ENCODE measurements at regions not wholly inside any gene's neighbourhood (a gene's known extent, or its start where the extent isn't known, plus 50 kb on each side); places are given as distances from the start of the nearest gene placed in this dataset.

- Histone ChIP-seq H3K9me1 (ENCODE audit: control insufficient read depth, extremely low read depth, insufficient read depth, low read length) (no peaks in the 10 kb centered on the region), H3K27me3 (ENCODE audit: control insufficient read depth, extremely low read depth, insufficient read depth, low read length) (no peaks in the 10 kb centered on the region), H3K9me3 (ENCODE audit: control insufficient read depth, low read depth, low read length) (no peaks in the 10 kb centered on the region), H3K9ac (ENCODE audit: control insufficient read depth, extremely low read depth, insufficient read depth, low read length) (no peak overlapping the region), H3K4me1 (ENCODE audit: control insufficient read depth, extremely low read depth, insufficient read depth, low read length) (no peaks in the 10 kb centered on the region), H3K27ac (ENCODE audit: control insufficient read depth, insufficient read depth, low read length) (no peak overlapping the region), H3K4me2 (ENCODE audit: control insufficient read depth, extremely low read depth, insufficient read depth, low read depth, low read length) (no peak overlapping the region), H3K79me2 (ENCODE audit: control insufficient read depth, insufficient read depth, low read length) (no peaks in the 10 kb centered on the region), H2AFZ (ENCODE audit: control insufficient read depth, low read length) (no peak overlapping the region), H3K4me3 (ENCODE audit: control insufficient read depth in 2 of 3, extremely low read depth in 1 of 3, insufficient read depth in 2 of 3, low read depth in 1 of 3, low read length in 3 of 3) (no peak overlapping the region), H3K36me3 (ENCODE audit: control insufficient read depth in 2 of 2, extremely low read depth in 1 of 2, insufficient read depth in 2 of 2, low read length in 2 of 2) (no peaks in the 10 kb centered on the region), H4K20me1 (ENCODE audit: control insufficient read depth, extremely low read depth, insufficient read depth, low read length) (no peaks in the 10 kb centered on the region)
- FAIRE-seq (no peak), DNase-seq (ENCODE audit: low read depth, low spot score) (no peak)
- dilution Hi-C loops (cut with MboI; ENCODE audit: extremely low pct_ligation_motif_present, low sequenced_read_pairs), result no loop called here
- TF ChIP-seq EZH2 (IDR thresholded peaks at IDR 0.05; ENCODE audit: low read length) (no peak), CTCF (optimal IDR thresholded peaks at IDR 0.05 in 1 of 3, IDR thresholded peaks at IDR 0.05 in 1 of 3, conservative IDR thresholded peaks at IDR 0.05 in 1 of 3; ENCODE audit: extremely low read depth in 1 of 3, insufficient read depth in 2 of 3, low read length in 3 of 3) (peak in 1 of 3 experiments; percentile 32)
Observed at GRCh38 chr2:53040536-53041229, 726.9 kb upstream of the CHAC2 start.

GRCh38 chr2:53036196-53036595 is 731.4 kb upstream of the CHAC2 start:
- no peak overlapping the region for H3K27ac ChIP-seq (ENCODE audit: control insufficient read depth, insufficient read depth, low read length)
- dilution Hi-C loops (cut with MboI; ENCODE audit: extremely low pct_ligation_motif_present, low sequenced_read_pairs), result no loop called here
- H3K4me2 ChIP-seq (ENCODE audit: control insufficient read depth, extremely low read depth, insufficient read depth, low read depth, low read length), result no peak overlapping the region

More at GRCh38 chr2:53036196-53036595, 731.4 kb upstream of the CHAC2 start:
- Histone ChIP-seq H2AFZ (ENCODE audit: control insufficient read depth, low read length) (no peak overlapping the region), H3K9ac (ENCODE audit: control insufficient read depth, extremely low read depth, insufficient read depth, low read length) (no peak overlapping the region), H4K20me1 (ENCODE audit: control insufficient read depth, extremely low read depth, insufficient read depth, low read length) (no peaks in the 10 kb centered on the region), H3K4me3 (ENCODE audit: control insufficient read depth in 2 of 3, extremely low read depth in 1 of 3, insufficient read depth in 2 of 3, low read depth in 1 of 3, low read length in 3 of 3) (no peak overlapping the region), H3K27me3 (ENCODE audit: control insufficient read depth, extremely low read depth, insufficient read depth, low read length) (no peaks in the 10 kb centered on the region), H3K9me3 (ENCODE audit: control insufficient read depth, low read depth, low read length) (no peaks in the 10 kb centered on the region), H3K36me3 (ENCODE audit: control insufficient read depth in 2 of 2, extremely low read depth in 1 of 2, insufficient read depth in 2 of 2, low read length in 2 of 2) (no peaks in the 10 kb centered on the region), H3K9me1 (ENCODE audit: control insufficient read depth, extremely low read depth, insufficient read depth, low read length) (no peaks in the 10 kb centered on the region), H3K79me2 (ENCODE audit: control insufficient read depth, insufficient read depth, low read length) (no peaks in the 10 kb centered on the region), H3K4me1 (ENCODE audit: control insufficient read depth, extremely low read depth, insufficient read depth, low read length) (no peaks in the 10 kb centered on the region)
- DNase-seq (ENCODE audit: low read depth, low spot score) (no peak), FAIRE-seq (peak; percentile 36)
- TF ChIP-seq CTCF (optimal IDR thresholded peaks at IDR 0.05 in 1 of 3, IDR thresholded peaks at IDR 0.05 in 1 of 3, conservative IDR thresholded peaks at IDR 0.05 in 1 of 3; ENCODE audit: extremely low read depth in 1 of 3, insufficient read depth in 2 of 3, low read length in 3 of 3) (no peak), EZH2 (IDR thresholded peaks at IDR 0.05; ENCODE audit: low read length) (no peak)
